GM19455 (cell line): ENCODE measurements at regions not wholly inside any gene's neighbourhood (a gene's known extent, or its start where the extent isn't known, plus 50 kb on each side); places are given as distances from the start of the nearest gene placed in this dataset.

Source experiments
- ATAC-seq: cut with Tn5 transposase; IDR thresholded peaks from one replicate; pipeline ENCODE4 v1.9.1; 2021; ENCODE audit not compliant: unreplicated experiment

DNA sequence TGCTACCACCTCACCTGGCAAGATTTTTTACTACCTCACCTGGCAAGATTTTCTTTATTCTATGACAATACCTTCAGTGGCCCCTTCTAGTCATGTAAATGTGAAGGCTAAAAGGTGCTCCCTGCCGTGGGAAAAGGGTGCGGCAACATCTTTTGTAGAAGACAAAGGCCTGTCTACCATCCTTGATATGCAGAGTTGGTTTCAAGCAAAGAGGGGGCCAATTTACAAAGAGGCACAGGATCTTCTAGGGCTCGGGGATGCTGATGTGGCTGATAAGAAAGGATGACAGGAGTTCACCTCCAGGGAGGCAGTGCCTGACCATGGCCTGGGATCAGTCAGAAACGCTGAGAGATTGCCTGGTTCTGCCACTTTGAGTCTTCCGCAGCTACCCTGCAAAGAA, 165.4 kb upstream of the SLC1A4 start:
- no peak for ATAC-seq

DNA sequence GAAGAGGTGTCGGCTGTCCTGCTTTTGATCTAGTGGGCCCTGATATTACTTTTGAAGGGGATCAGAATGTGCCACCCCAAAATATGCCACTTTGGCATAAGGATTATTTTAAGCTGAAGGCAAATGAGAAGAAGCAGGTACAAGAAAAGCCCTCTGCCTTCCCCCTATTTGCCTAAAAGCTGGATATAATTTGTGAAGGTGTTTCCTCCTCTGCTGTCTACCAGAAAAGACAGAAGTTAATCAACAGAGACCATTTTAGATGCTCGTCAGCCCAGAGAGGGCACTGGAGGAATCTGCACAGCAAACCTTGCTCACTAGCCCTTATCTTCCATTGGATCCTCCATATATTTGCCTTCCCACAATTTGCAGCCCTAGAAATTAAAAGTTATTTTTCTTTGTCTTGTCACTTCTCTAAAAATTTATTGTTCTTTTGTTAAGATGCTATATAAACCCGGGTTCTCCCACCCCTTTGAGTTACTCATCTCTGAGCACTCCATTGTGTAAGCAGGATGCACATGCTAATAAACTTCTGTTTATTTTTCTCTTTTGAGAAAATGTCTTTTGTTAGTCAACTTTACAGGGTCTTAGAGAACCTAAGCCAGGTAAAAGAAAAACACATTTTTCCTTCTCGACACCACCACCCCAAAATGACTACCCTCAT, 163.2 kb upstream of the SLC1A4 start:
- no peak for ATAC-seq

DNA sequence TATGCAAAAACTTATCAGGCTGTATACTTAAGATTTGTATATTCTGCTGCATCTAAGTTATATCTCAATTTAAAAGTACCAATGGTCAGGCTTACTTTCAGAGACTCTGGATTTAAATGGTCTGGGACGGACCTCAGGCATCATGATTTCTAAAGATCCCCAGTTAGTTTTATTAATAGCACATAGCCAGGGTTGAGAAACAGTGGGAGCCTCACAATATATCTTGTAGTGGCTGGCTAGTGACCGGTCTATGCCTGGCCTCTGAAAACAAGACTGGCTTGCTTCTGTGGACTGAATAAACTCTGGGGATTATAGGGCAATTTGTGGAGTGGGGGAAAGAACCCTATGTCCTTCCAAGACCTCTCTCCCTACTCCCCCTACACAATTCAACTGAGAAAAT, 162.5 kb upstream of the SLC1A4 start:
- ATAC-seq, result no peak

DNA sequence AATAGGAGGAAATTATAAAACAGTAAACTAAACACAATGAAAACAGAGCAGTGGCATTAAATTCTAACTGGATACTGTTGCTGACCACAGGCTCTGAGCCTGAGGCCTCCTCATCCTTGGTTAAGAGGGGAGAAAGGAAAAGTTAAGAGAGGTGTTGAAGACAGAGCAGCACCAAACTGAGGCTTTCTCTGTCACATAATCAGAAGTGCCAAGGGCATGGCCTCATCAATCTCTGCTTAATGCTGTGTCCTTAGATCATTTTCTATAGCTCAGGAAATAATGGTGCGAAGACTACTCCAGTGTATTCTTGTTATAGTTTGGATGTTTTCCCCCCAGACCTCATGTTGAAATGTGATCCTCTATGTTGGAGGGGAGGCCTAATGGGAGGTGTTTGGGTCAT, 160.9 kb upstream of the SLC1A4 start:
- ATAC-seq, result no peak

DNA sequence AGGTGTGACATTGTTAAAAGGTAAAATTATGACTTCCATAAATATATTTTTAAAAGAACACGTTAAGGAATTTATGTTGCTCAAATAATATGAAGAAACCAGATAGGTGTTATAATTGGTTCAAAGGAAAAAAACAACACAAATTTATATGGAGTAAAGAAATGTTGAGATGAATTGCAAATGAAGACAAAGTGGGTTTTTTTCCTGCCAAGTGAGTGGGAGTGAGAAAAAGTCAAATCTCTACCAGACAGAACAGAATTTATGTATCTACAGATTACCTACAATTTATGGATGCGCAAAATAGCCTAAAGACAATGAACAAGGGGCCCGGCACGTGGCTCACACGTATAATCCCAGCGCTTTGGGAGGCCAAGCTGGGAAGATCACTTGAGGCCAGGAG, 159.7 kb upstream of the SLC1A4 start:
- ATAC-seq, result no peak

DNA sequence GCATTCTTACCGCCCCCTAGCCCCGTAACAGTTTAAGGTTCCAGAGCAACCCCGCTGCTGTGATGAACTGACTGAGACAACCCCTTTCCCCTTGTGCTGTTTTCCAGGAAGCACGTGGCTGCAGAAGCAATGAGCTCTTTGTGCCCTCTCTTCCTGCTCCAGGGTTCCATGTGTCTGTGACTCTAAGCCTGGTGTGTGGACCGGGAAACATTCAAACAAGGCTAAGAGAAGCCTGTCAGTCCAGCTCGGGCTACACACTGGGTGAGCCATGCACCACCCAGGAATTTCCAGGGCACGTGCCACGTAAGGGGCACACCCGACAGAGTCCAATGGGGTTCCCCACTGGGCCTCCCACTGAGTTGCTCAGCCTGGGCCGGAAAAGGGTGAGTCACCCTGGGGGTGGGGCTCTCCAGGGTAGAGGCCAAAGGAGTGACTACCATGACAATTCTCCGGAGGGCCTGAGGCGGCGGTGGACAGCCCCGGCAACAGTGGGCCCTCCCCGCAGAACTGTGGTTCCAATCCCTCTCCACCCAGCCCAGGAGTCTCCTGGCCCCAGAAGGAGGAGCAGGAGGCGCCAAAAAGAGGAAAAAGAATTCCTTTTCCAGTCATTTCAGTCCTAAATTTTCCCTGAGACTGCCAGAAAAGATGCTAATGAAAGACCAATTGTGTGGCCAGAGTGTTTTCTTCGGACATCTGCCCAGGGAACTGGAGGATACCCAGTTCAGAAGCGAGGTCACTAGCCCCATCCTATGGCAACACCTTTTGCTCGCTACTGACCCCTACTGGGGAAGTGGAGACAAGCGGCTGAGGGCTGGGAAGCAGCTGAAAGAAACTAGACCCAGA, 157.8 kb upstream of the SLC1A4 start:
- peak; percentile 80 for ATAC-seq

DNA sequence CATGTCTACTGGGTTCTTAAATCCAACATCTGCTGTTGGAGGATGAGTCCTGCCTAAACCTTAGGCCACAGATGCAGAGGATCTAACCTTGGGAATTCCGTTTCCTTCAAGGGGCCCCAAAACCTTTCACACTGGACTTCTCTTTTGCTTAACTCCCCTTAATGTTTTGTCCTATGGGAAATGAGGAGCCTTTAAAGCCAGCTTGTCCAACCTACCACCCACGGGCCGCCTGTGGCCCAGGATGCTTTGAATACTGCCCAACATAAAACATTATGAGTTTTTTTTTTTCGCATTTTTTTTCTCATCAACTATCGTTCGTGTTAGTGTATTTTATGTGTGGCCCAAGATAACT, 157.2 kb upstream of the SLC1A4 start:
- ATAC-seq, result no peak

DNA sequence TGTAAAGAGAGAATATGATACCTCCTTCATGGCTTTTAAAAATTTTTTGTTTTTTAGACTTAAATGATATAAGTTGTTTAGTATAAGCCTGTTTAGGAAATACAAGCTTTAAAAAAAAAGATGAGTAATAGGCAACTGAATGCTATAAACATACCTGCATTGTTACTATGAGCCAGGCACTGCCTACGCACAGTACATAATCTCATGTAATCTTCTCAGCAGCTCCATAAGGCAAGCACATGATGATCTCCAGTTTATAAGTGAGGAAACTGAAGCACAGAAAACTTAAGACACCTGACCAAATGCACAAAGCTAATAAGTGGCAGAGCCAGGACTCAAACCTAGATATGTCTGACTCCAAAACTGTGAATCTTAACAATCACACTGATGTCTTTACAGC, 156.3 kb upstream of the SLC1A4 start:
- ATAC-seq, result no peak

DNA sequence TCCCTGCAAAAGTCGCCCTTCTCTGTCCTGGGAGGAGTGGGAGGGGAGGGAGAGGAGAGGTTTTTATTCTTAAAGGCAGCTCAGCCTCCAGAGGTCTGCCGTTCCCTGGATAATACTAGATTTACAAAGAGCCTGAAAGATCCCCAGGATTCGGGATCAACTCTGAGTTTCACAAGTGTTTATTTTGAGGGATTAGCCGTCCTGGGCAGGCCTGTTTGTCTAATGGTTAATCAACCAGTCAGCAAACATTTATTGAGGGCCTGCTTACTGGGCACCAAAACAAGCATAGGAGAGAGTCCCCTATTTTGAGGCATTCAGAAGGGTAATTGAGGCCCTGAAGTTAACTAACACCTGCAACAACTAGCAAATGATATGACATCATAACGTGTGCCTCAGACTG, 152.6 kb upstream of the SLC1A4 start:
- ATAC-seq, result no peak

DNA sequence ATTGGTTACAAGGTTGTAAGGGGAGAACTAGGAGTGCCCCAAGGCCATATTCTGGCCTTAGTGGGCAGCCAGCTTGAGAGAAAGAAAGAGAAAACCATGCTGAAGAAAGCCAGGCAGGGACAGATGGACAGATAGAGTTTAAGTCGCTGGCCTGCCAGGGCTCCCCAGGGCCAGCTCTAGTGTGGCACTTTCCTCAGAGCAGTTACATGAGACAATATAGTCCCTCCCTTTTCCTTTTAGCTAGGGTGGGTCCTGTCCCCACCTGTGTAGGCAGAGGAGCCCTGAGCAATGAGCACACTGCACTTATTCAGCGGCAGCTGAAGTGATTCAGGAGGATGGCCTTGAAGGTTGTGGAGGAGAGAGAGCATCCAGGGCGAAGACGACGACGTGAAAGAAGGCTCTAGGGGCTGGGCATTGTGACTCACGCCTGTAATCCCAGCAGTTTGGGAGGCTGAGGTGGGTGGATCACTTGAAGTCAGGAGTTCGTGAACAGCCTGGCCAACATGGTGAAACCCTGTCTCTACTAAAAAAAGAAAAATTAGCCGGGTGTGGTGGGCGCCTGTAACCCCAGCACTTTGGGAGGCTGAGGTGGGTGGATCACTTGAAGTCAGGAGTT, 152.0 kb upstream of the SLC1A4 start:
- ATAC-seq, result no peak

DNA sequence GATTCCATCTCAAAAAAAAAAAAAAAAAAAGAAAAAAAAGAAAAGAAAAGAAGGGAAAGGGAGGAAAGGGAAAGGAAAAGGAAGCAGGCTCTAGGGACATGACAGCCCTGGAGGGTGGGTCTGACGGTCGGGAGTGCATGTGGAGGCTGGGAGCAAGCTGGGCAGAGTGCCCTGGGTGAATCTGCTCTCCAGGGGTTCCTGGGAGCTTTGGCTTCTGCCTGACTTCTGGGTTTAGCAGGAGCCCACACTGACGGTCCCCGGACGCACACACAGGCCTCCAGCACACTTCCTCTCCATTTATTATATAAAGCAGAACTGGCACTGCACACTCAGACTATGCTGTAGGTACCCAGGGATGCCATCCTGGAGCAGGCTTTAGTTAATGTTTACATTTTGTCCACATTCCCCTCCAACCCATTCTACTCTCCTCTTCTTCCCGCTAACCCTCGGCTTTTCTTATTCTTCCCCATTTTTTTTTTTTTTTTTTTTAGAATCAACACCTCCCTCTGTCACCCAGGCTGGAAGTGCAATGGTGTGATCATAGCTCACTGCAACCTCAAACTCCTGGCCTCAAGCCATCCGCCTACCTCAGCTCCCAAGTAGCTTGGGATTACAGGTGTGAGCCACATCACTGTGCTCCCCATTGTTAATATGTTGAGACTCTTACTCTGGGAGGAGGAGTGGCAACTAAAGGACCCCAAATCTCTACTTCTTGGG, 151.1 kb upstream of the SLC1A4 start:
- no peak for ATAC-seq

DNA sequence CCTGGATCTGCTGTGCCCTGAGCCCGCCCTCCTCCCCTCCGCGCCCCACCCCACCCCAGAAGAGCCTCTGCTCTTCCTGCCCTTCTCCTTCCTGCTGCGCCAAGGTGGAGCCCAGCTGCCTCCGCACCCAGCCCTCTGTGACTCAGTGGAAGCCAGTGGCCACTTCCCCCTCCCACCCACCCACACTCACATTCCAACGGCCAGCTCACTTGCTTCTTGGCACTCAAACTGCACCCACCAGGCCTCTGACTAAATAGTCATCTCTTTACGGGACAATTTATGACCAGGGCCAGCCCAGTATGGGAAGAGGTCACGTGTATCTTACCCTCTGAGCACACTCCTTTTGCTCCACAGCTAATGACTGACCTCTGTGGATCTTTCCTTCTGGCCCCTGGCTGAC, 150.4 kb upstream of the SLC1A4 start:
- ATAC-seq, result no peak

DNA sequence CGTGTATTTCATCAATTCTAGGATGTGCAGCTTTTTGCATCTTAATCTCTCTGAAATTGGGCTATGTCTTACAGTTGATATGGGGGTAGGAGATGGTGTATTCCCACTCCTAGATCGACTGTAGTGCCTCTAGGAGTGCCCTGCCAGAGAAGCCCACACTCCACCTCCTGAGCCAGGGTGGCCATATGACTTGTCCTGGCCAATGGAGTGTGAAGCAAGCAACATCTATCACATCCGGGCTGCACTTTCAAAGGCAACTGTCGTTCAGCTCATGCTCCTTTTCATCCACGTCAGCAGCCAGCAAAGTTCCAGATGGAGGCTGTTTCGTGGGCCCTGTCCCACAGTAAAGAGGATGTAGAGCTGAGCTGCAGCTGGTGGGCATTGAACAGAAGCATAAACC, 149.4 kb upstream of the SLC1A4 start:
- peak; percentile 88 for ATAC-seq

DNA sequence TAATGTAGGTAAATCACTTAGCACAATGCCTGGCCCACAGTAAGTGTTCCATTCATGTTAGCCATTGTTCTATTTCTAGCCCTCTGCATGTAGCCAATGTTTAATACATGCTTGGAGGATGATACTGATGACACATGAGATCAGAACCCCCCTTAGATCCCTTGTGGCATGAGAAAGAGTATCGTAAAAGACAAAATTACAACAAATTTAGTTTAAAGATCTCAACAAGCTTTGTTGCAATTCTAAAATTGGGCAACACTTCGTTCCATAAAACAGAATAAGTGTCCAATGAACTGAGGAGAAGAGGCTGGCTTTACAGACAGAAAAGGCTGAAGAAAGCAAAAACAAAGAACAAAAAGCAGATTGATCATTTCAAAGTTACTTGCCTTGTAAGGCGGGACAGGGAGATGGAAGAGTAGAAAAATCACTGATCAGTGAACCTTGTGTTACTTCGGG, 148.7 kb upstream of the SLC1A4 start:
- peak; percentile 20 for ATAC-seq

DNA sequence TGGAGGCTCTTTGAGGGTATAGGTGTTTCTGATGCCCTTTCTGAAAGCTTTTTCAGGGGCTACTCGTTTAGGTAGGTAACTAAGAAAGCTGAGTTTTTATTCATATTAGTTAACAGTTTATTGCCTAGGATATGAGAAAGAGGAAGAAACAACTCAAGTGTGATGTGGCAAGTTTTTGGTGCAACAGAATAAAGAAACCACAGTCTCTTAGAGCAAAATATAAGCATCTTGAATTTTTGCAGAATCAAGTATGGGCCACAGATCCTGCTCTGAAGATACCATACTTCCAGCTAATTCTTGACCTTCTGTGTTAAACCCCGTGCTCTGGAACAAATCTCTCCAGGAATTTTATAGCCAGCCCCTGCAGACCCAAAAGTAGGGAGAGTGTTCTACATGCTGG, 147.7 kb upstream of the SLC1A4 start:
- ATAC-seq, result no peak

DNA sequence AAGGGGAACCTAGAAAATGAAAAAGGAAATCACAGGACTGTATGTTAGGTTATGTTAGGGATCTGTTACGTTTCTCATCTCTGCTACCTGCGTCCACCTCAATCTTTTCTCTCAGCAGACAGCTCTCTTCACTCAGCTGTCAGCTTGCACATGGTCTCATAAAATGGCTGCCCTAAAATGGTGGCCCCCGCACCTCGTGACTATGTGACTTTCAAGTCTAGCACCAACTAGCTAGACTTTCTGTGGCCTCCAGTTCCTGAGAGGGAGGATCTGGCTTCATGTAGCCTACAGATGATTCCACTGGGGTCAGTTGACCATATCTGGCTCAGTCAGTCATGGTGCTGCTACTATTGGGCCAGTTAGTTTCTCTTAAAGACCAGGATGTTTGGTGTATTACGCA, 147.2 kb upstream of the SLC1A4 start:
- no peak for ATAC-seq

DNA sequence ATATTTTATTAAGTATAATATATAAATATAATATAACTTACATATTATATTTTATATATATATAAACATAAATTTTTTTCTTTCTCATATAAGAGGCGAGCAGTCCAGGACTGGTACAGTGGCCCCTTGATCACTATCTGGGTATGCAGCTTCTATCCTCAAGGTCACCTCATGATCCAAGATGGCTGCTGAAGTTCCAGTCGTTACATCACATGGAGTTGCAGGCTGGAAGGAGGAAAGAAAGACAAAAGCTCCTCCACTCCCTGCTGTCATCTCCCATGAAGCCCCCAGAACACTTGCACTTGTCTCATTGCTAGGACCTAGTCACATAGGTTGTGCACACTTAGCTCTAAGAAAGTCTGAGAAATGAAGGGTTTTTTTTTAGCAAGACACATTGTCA, 145.1 kb upstream of the SLC1A4 start:
- no peak for ATAC-seq

DNA sequence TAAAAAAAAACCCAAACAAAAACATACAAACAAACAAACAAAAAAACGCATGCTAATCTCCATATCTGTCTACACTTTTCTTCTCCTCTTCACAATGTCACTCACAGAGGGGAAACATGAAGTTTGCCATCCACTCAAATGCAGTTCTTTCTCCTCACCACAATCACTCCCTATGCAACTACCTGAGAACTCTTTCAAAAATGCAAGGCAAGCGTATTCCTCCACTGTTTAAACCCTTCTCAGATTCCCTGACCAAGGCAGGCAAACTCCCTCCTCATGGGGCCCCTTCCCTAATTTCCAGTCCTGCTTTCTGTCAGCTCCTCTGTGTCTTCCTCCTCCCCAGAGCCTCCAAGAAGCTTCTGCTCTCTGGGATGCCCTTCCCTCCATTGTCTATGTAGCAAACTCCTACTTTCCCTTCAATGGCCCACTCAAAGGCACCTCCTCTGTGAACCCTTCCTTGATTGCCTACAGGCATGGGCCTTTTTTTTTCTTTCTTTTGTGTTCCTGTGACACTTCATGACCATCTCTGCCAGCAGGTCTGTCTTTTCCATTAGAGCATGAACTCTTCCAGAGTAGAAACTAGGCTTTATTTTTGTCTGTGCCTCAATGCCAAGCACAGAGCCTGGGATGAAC, 143.8 kb upstream of the SLC1A4 start:
- no peak for ATAC-seq

DNA sequence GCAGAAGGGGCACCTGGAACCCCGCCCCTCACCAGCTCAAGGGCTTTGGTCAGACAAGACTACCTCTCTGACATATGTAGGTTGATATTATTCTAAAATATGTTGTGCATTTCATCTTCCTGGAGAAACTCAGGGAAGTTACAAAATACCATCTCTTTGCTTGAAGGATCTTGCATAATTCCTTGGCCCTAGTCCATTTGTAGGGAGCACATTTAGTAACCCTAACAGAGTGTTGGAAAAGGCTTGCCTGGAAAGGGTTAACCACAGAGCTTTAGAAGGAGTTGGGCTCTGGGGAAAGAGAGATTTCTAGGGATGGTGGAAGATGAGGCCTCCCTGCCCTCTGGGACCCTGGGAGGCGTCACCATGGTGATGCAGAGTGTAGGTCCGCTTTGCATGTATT, 143.0 kb upstream of the SLC1A4 start:
- no peak for ATAC-seq

DNA sequence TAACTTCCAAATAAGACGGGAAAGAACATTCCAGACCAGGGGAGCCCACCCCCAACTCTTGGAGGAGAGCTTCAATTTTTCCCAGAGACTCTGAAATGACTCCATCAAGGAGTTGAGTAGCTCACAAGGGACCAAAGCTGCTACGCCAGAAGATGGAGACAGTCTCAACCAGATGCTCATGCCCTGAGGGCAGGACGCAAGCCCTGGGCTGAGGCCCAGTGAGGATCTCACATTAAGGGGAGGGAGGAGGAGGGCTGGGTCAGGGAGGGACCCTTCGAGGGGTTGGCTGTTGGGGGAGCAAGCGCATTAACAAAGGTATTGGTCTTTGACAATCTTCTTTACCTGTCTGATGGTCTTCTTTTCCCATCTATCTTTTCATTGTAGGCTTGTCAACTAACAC, 141.3 kb upstream of the SLC1A4 start:
- no peak for ATAC-seq

DNA sequence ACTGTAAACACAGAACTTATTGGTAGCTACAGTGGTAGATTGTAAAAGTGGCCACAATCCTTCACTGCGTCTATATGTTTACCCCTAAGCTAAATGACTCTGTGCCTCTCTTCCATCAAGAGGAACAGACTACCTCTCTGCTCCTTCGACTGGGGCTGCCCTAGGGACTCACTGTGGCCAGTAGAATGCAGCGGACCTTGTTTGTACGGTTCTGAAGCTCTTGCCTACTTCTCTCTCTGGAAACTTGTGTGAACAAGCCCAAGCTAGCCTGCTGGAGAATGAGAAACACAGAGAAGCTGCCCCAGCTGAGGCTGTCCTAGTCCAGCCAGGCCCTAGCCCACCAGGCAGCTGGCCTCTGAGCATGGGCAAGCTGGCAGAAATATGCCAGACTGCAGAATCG, 140.8 kb upstream of the SLC1A4 start:
- no peak for ATAC-seq
